Sigmoid colon (tissue), 4 donors: ENCODE measurements at regions not wholly inside any gene's neighbourhood (a gene's known extent, or its start where the extent isn't known, plus 50 kb on each side); places are given as distances from the start of the nearest gene placed in this dataset.

Experiments
- CTCF ChIP-seq, 4 experiments: fragments of 450-650 bp in 3 of 4; fragments of 200-600 bp in 1 of 4; IDR thresholded peaks; one replicate each; pipeline ENCODE4 v1.5.1; 2016 to 2019; ENCODE audit warnings: antibody characterized with exemption in 4 of 4, mild to moderate bottlenecking in 3 of 4, moderate library complexity in 2 of 4
- EP300 ChIP-seq, 4 donors: sonication (generic); formaldehyde crosslinking; IDR thresholded peaks; one replicate each; pipeline ENCODE4 v1.6.1; 2017; ENCODE audit warnings: antibody characterized with exemption in 4 of 4
- POLR2A ChIP-seq, 2 donors: fragments of 450-650 bp; IDR thresholded peaks; one replicate each; pipeline ENCODE4 v1.6.1; 2016; ENCODE audit warnings: antibody characterized with exemption in 2 of 2, mild to moderate bottlenecking in 2 of 2, moderate library complexity in 2 of 2
- POLR2AphosphoS5 ChIP-seq, 4 donors: sonication (generic); formaldehyde crosslinking; IDR thresholded peaks; one replicate each; pipeline ENCODE4 v1.6.1; 2017; ENCODE audit warnings: antibody characterized with exemption in 4 of 4

GRCh38 chr1:112063781-112064728, 74.6 kb upstream of the KCND3 start:
- TF ChIP-seq POLR2A (IDR thresholded peaks at IDR 0.05) (no peak), CTCF (IDR thresholded peaks at IDR 0.05) (no peak), POLR2AphosphoS5 (IDR thresholded peaks at IDR 0.05) (no peak), EP300 (IDR thresholded peaks at IDR 0.05) (no peak)
